Activated CD4-positive, alpha-beta T cell treated with anti-CD3 and anti-CD28 coated beads, Interleukin-2, amount 10 ng/mL, durations not matched to agents 24 days and 14 days (primary cell): ENCODE measurements at regions not wholly inside any gene's neighbourhood (a gene's known extent, or its start where the extent isn't known, plus 50 kb on each side); places are given as distances from the start of the nearest gene placed in this dataset.

ENCODE experiments used
- DNase-seq: peaks from one replicate; pipeline ENCODE4 v3.0.0; 2022
- H3K27ac Mint-ChIP-seq: one replicate; pipeline ENCODE4 v1.8.0; 2022; ENCODE audit warnings: mild to moderate bottlenecking, mixed read lengths
- H3K27me3 Mint-ChIP-seq: one replicate; pipeline ENCODE4 v1.8.0; 2022; ENCODE audit warnings: mixed read lengths
- H3K36me3 Mint-ChIP-seq: one replicate; pipeline ENCODE4 v1.8.0; 2022; ENCODE audit warnings: low read depth, mild to moderate bottlenecking, mixed read lengths
- H3K4me1 Mint-ChIP-seq: one replicate; pipeline ENCODE4 v1.8.0; 2021; ENCODE audit warnings: mixed read lengths
- H3K4me3 Mint-ChIP-seq: one replicate; pipeline ENCODE4 v1.8.0; 2022; ENCODE audit warnings: mild to moderate bottlenecking, moderate library complexity, mixed read lengths
- H3K9me3 Mint-ChIP-seq: one replicate; pipeline ENCODE4 v1.8.0; 2021; ENCODE audit warnings: mixed read lengths
- intact Hi-C: fragments of 100-400 bp; cut with micrococcal nuclease; formaldehyde crosslinking; loops from one replicate; pipeline ENCODE4 v1.15.1; 2023

- Mint-ChIP-seq H3K36me3 (peaks cover 2% of the 10 kb centered on the region), H3K27me3 (peaks cover 53% of the 10 kb centered on the region), H3K4me1 (no peaks in the 10 kb centered on the region)
Observed at GRCh38 chr5:73291873-73292272, 118.9 kb downstream of the TMEM174 start.

DNA sequence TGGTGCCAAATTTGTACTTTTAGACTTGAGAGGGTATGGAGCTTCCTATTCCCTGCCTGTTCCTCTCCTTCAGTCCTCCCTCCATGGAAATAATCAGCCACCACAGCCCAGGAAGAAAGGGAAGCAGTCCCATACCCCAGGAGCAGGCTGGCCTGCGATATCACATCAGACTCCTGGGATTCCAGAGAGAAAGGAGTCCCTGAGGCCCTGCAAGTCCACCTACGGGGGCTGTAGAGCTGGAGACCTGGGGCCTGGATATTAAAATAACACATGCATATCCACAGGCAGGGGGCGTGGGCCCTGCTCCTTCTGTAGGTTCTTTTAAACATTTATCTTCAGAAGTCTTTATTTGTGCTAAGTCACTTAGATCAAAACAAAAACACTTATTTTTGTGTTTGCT is 117.2 kb downstream of the TMEM174 start:
- DNase-seq: no peak
- intact Hi-C loops: no loop called here
- Mint-ChIP-seq H3K4me1 (no peaks in the 10 kb centered on the region), H3K27me3 (peaks cover 38% of the 10 kb centered on the region), H3K4me3 (no peak overlapping the region), H3K27ac (no peak overlapping the region), H3K9me3 (peaks cover 6% of the 10 kb centered on the region), H3K36me3 (no peaks in the 10 kb centered on the region)

More at GRCh38 chr5:73291873-73292272, 118.9 kb downstream of the TMEM174 start:
- no peak for DNase-seq
- H3K27ac Mint-ChIP-seq: no peak overlapping the region
- H3K9me3 Mint-ChIP-seq: peaks cover 6% of the 10 kb centered on the region
- no peak overlapping the region for H3K4me3 Mint-ChIP-seq
- intact Hi-C loops: no loop called here

DNA sequence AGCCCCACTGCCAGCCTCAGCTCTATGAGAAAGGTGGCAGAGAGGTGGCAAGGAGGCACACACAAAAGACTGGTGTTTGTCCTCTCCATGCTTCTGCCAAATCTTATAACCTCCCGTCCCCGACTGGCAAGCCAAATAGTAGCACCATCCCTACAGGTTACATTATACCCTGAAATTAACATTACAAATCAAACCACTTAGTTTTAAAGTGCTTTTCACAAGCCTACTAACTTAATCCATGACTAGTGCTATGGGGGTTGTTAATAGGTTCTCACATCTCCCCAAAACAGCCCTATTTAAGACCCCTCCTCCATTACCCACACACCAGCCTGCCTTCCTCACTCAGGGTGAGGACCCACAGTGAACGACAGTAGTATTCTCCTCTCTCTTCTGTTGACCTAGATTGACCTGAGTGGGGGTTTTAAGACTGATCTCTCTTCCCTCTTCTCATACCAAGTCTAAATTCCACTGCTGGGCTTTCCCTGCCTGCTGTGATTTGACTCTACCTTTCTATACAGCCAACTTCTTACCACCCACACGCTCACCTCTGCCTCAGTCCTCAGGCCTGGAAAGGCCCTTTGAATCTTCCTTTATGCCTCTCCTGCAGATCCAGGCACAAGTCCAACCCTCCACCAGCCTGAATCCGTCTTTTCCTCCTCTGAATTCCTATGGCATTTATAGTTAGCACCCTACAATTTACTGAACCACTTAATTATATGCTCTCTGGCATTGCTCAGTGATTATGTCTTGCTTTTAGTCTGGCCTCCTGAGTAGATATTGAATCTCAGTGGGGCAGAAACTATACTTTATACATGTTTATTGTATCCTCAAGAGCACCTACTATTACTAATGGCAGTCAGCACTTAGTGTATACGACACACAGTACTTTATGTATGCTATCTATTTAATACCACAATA is 116.1 kb downstream of the TMEM174 start:
- H3K4me1 Mint-ChIP-seq: no peaks in the 10 kb centered on the region
- intact Hi-C loops: no loop called here
- H3K4me3 Mint-ChIP-seq: no peak overlapping the region
- peaks cover 28% of the 10 kb centered on the region for H3K27me3 Mint-ChIP-seq
- H3K36me3 Mint-ChIP-seq: no peaks in the 10 kb centered on the region
- H3K9me3 Mint-ChIP-seq: peaks cover 6% of the 10 kb centered on the region
- no peak overlapping the region for H3K27ac Mint-ChIP-seq
- no peak for DNase-seq

DNA sequence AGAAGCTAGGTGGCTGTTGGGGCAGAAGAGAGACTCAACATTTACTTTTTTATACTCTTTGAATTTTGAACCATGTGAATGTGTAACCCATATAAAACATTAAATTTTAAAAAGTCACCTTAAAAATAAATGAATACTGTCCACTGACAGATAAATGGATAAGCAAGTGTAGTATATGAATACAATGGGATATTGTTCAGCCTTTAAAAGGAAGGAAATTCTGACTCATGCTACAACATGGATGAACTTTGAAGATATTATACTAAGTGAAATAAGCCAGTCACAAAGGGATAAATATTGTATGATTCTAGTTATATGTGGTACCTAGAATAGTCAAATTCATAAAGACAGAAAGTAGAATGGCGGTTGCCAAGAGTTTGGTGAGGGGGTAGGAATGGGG is 113.9 kb downstream of the TMEM174 start:
- Mint-ChIP-seq H3K4me3 (no peak overlapping the region), H3K27me3 (peaks cover 31% of the 10 kb centered on the region), H3K27ac (no peak overlapping the region), H3K4me1 (no peaks in the 10 kb centered on the region), H3K36me3 (no peaks in the 10 kb centered on the region), H3K9me3 (peaks cover 6% of the 10 kb centered on the region)
- intact Hi-C loops: no loop called here
- no peak for DNase-seq

DNA sequence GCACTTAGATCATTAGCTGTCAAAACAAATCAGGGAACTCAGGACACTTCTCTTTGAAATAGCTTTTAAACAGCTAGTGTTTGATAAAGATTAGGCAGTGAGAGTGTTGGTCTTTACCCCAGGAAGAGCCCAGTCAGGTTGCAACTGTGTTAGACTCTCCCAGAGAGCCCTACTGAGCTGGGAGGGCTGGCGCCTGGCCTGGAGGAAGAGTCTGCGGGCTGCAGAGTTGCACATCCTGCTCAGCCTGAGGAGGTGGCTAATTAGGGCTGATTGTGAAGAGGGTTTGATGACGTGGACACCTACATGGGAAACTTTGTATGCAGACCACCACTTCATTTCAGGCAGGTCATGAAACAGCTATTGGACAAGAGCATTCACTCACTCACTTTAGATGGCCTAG is 112.0 kb downstream of the TMEM174 start:
- Mint-ChIP-seq H3K9me3 (peaks cover 6% of the 10 kb centered on the region), H3K4me1 (no peaks in the 10 kb centered on the region)

DNA sequence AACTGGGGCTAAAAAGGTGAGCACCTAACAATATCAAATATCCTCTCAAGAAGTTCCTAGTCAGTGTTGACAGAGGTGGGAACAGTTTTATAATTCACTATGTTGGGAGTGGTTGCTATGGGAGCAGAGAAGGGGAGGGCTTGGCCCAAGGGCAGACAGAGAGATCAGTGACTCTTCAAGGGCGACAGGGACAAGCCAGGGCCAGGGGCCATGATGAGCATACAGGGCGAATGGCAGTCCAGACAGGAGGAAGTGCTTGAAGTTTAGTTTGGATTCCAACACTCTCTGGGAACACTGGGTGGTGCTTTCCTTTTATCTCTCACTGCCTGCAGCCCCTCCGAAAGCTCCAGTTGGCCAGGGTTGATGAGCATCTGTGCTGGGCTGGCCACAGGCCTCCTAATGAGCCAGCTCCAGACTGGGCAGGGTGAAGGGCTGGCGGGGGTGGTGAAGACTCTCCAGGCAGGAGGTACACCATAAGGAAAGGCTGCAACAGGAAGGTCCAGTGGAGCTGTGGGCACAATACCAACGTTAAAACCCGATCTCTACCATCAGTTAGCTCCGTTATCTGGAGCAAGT is 111.3 kb downstream of the TMEM174 start:
- Mint-ChIP-seq H3K36me3 (no peaks in the 10 kb centered on the region), H3K4me3 (no peak overlapping the region), H3K27ac (no peak overlapping the region), H3K9me3 (peaks cover 4% of the 10 kb centered on the region), H3K27me3 (peaks cover 22% of the 10 kb centered on the region), H3K4me1 (no peaks in the 10 kb centered on the region)
- intact Hi-C loops: no loop called here
- no peak for DNase-seq

More for the DNA sequence above, 112.0 kb downstream of the TMEM174 start:
- Mint-ChIP-seq H3K4me3 (no peak overlapping the region), H3K27me3 (peaks cover 21% of the 10 kb centered on the region), H3K36me3 (no peaks in the 10 kb centered on the region), H3K27ac (no peak overlapping the region)
- intact Hi-C loops: no loop called here
- no peak for DNase-seq

- no peaks in the 10 kb centered on the region for H3K36me3 Mint-ChIP-seq
- intact Hi-C loops: no loop called here
- no peaks in the 10 kb centered on the region for H3K4me1 Mint-ChIP-seq
- no peak overlapping the region for H3K4me3 Mint-ChIP-seq
- H3K9me3 Mint-ChIP-seq: no peaks in the 10 kb centered on the region
- DNase-seq: no peak
- H3K27me3 Mint-ChIP-seq: peaks cover 19% of the 10 kb centered on the region
- H3K27ac Mint-ChIP-seq: no peak overlapping the region
Observed at GRCh38 chr5:73282923-73283322, 109.9 kb downstream of the TMEM174 start.

- Mint-ChIP-seq H3K36me3 (no peaks in the 10 kb centered on the region), H3K9me3 (no peaks in the 10 kb centered on the region), H3K27me3 (peaks cover 24% of the 10 kb centered on the region), H3K4me1 (no peaks in the 10 kb centered on the region), H3K27ac (no peak overlapping the region), H3K4me3 (no peak overlapping the region)
- DNase-seq: no peak
- intact Hi-C loops: no loop called here
Observed at GRCh38 chr5:73282383-73282782, 109.4 kb downstream of the TMEM174 start.

DNA sequence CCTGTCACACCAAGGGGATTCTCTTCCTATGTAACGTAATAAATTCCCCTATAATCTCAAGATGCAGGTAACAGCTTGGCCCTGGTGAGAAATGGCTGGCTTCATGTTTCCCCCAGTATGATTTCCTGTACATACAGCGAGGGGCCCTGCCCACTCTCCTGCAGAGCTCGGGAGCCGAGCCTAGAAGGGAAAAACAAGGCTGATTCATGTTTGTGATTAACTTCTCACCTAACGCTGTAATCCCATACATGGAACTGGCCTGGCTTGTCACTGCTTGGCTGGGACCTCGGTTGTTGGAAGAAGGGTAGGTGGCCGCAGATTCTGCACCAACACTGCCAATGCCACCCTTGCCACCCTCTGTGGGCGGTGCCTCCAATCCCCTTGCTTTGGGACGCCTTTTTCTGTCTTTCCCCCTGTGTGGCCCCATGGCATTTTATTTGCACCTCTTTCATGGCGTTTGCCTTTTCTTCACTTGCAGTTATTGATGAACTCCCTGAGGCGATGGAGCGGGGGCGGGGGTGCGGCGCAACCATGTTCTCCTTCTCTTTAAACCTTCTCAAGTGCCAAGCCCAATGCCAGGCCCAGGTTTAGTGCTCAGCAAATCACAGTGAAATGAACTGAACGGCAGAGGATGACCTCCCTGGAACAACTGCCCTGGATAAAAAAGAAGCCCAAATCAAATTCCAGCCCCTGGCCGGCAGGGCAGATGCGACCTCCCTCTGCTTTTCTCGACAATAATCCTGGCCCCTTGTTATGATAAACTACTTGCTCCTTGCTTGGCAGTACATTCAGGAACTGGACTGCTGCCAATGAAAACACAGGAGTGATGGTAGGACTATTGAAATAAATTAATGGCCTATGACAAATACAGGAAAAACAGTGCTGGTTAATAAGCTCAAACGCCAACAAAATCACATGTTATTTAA is 108.1 kb downstream of the TMEM174 start:
- intact Hi-C loops: no loop called here
- Mint-ChIP-seq H3K36me3 (no peaks in the 10 kb centered on the region), H3K27ac (no peak overlapping the region), H3K4me3 (no peak overlapping the region), H3K9me3 (no peaks in the 10 kb centered on the region), H3K4me1 (no peaks in the 10 kb centered on the region), H3K27me3 (peaks cover 27% of the 10 kb centered on the region)
- DNase-seq: no peak

- no peaks in the 10 kb centered on the region for H3K4me1 Mint-ChIP-seq
- intact Hi-C loops: no loop called here
- H3K9me3 Mint-ChIP-seq: no peaks in the 10 kb centered on the region
- H3K4me3 Mint-ChIP-seq: no peak overlapping the region
- no peaks in the 10 kb centered on the region for H3K36me3 Mint-ChIP-seq
- peaks cover 28% of the 10 kb centered on the region for H3K27me3 Mint-ChIP-seq
- H3K27ac Mint-ChIP-seq: no peak overlapping the region
- DNase-seq: no peak
Observed at GRCh38 chr5:73280386-73280785, 107.4 kb downstream of the TMEM174 start.

GRCh38 chr5:73279805-73280204 is 106.8 kb downstream of the TMEM174 start:
- peaks cover 28% of the 10 kb centered on the region for H3K27me3 Mint-ChIP-seq
- H3K27ac Mint-ChIP-seq: no peak overlapping the region
- no peaks in the 10 kb centered on the region for H3K36me3 Mint-ChIP-seq
- H3K4me1 Mint-ChIP-seq: no peaks in the 10 kb centered on the region
- intact Hi-C loops: no loop called here
- no peaks in the 10 kb centered on the region for H3K9me3 Mint-ChIP-seq
- no peak for DNase-seq
- no peak overlapping the region for H3K4me3 Mint-ChIP-seq

GRCh38 chr5:73278693-73279092 is 105.7 kb downstream of the TMEM174 start:
- Mint-ChIP-seq H3K27ac (no peak overlapping the region), H3K4me1 (no peaks in the 10 kb centered on the region), H3K4me3 (no peak overlapping the region), H3K36me3 (no peaks in the 10 kb centered on the region), H3K9me3 (no peaks in the 10 kb centered on the region), H3K27me3 (peaks cover 29% of the 10 kb centered on the region)
- DNase-seq: no peak
- intact Hi-C loops: no loop called here

- DNase-seq: no peak
- H3K4me1 Mint-ChIP-seq: no peaks in the 10 kb centered on the region
- peaks cover 20% of the 10 kb centered on the region for H3K27me3 Mint-ChIP-seq
- no peaks in the 10 kb centered on the region for H3K9me3 Mint-ChIP-seq
- H3K36me3 Mint-ChIP-seq: no peaks in the 10 kb centered on the region
- no peak overlapping the region for H3K4me3 Mint-ChIP-seq
- intact Hi-C loops: no loop called here
- no peak overlapping the region for H3K27ac Mint-ChIP-seq
Observed at GRCh38 chr5:73274881-73275663, 102.1 kb downstream of the TMEM174 start.
